Endothelial cell of umbilical vein (primary cell): ENCODE measurements at regions not wholly inside any gene's neighbourhood (a gene's known extent, or its start where the extent isn't known, plus 50 kb on each side); places are given as distances from the start of the nearest gene placed in this dataset.

Source experiments
- BruUV-seq: library from RNA; stranded (reverse); fragments of 400-500 nt; replicated peaks from 2 replicates; lab custom pipeline; 2021; lab: Mats Ljungman, UMichigan
- CTCF ChIA-PET: fragments of 300-600, 350-600 bp; sonication (Branson Sonifier 250); formaldehyde crosslinking; loops from one replicate; lab custom pipeline; 2021; ENCODE audit warnings: antibody characterized with exemption, inconsistent platforms; lab: Charles Lee
- POLR2A ChIA-PET: fragments of 300-600, 350-600 bp; sonication (Branson Sonifier 250); formaldehyde crosslinking; loops from one replicate; lab custom pipeline; 2021; ENCODE audit warnings: antibody characterized with exemption, inconsistent platforms; lab: Charles Lee
- DNase-seq: peaks from one replicate; pipeline ENCODE4 v3.0.0-alpha.2; 2011; ENCODE audit warnings: low read depth, low spot score
- FAIRE-seq: peaks from 2 replicates; lab custom pipeline; 2011; peaks lifted over from hg19 to GRCh38; lab: Jason Lieb, UNC
- H2AFZ ChIP-seq: 2 replicates; pipeline ENCODE4 v1.6.0; 2012; ENCODE audit warnings: low read depth, low read length, control low read depth, inconsistent platforms
- H3K27ac ChIP-seq: 2 replicates; pipeline ENCODE4 v1.5.1; 2011; ENCODE audit warnings: low read depth, mild to moderate bottlenecking, control low read depth, low read length, moderate library complexity; ENCODE audit not compliant: insufficient read depth
- H3K27me3 ChIP-seq, 2 experiments: 2 replicates each; pipeline versions ENCODE4 v1.6.0 to v1.6.1; 2011; ENCODE audit warnings: low read length in 2 of 2, mixed read lengths in 1 of 2; ENCODE audit not compliant: control insufficient read depth in 2 of 2, insufficient read depth in 2 of 2
- H3K36me3 ChIP-seq, 2 experiments: 2 replicates in 1 of 2; 3 replicates in 1 of 2; pipeline ENCODE4 v1.5.1; 2011; ENCODE audit warnings: low read length in 2 of 2, mild to moderate bottlenecking in 1 of 2, moderate library complexity in 1 of 2; ENCODE audit not compliant: control insufficient read depth in 2 of 2, insufficient read depth in 2 of 2; ENCODE audit errors: extremely low read depth in 1 of 2
- H3K4me1 ChIP-seq: 3 replicates; pipeline ENCODE4 v1.5.1; 2011; ENCODE audit warnings: mild to moderate bottlenecking, low read length; ENCODE audit not compliant: control insufficient read depth, insufficient read depth; ENCODE audit errors: extremely low read depth
- H3K4me2 ChIP-seq: 2 replicates; pipeline ENCODE4 v1.6.1; 2011; ENCODE audit warnings: low read length, control low read depth, mixed read lengths; ENCODE audit not compliant: insufficient read depth
- H3K4me3 ChIP-seq, 3 experiments: fragments of 200-600 bp in 1 of 3; sonication (generic), shearing (Covaris generic) in 1 of 3; replicated peaks in 1 of 3; 2 replicates each; pipeline ENCODE4 v1.5.1; 2011 to 2016; ENCODE audit warnings: control low read depth in 3 of 3, low read length in 3 of 3, mild to moderate bottlenecking in 2 of 3, inconsistent platforms in 1 of 3, low read depth in 1 of 3, moderate library complexity in 1 of 3; ENCODE audit not compliant: insufficient read depth in 1 of 3
- H3K79me2 ChIP-seq: 2 replicates; pipeline ENCODE4 v1.6.0; 2012; ENCODE audit warnings: low read length, inconsistent platforms; ENCODE audit not compliant: control insufficient read depth, insufficient read depth
- H3K9ac ChIP-seq: replicated peaks from 2 replicates; pipeline ENCODE3; 2011; ENCODE audit warnings: low read length, control low read depth; ENCODE audit not compliant: insufficient read depth; ENCODE audit errors: extremely low read depth
- H3K9me1 ChIP-seq: replicated peaks from 3 replicates; pipeline ENCODE4 v1.6.0; 2011; ENCODE audit warnings: mild to moderate bottlenecking, low read length; ENCODE audit not compliant: control insufficient read depth, insufficient read depth; ENCODE audit errors: extremely low read depth
- H3K9me3 ChIP-seq: replicated peaks from 2 replicates; pipeline ENCODE4 v1.5.1; 2012; ENCODE audit warnings: low read length, inconsistent platforms; ENCODE audit not compliant: control insufficient read depth, insufficient read depth
- H4K20me1 ChIP-seq: replicated peaks from 2 replicates; pipeline ENCODE3; 2011; ENCODE audit warnings: mild to moderate bottlenecking, low read length; ENCODE audit not compliant: control insufficient read depth, insufficient read depth; ENCODE audit errors: extremely low read depth
- CTCF ChIP-seq, 2 donors: IDR thresholded peaks; 1 replicate in 1 of 2; 2 replicates in 1 of 2; pipeline ENCODE4 v1.5.1; 2011; ENCODE audit warnings: low read length in 2 of 2, mild to moderate bottlenecking in 2 of 2, moderate library complexity in 2 of 2, control low read depth in 1 of 2, inconsistent platforms in 1 of 2, low read depth in 1 of 2; ENCODE audit not compliant: insufficient read depth in 1 of 2; ENCODE audit errors: extremely low read depth in 1 of 2
- EZH2 ChIP-seq: IDR thresholded peaks from 2 replicates; pipeline ENCODE4 v1.6.1; 2012; ENCODE audit warnings: borderline replicate concordance, low read depth, mild to moderate bottlenecking, moderate library complexity, low read length, inconsistent platforms; ENCODE audit not compliant: severe bottlenecking
- FOS ChIP-seq: IDR thresholded peaks from 2 replicates; pipeline ENCODE4 v1.6.1; 2011; ENCODE audit warnings: mild to moderate bottlenecking, low read length, moderate library complexity, borderline replicate concordance; ENCODE audit not compliant: insufficient read depth
- GATA2 ChIP-seq: IDR thresholded peaks from 2 replicates; pipeline ENCODE4 v1.7.0; 2011; ENCODE audit warnings: low read depth, mild to moderate bottlenecking, moderate library complexity, mixed read lengths, low read length; ENCODE audit not compliant: insufficient read length, insufficient read depth
- JUN ChIP-seq: IDR thresholded peaks from 2 replicates; pipeline ENCODE4 v1.6.1; 2011; ENCODE audit warnings: borderline replicate concordance, low read depth; ENCODE audit not compliant: insufficient read length, insufficient read depth
- MYC ChIP-seq: IDR thresholded peaks from one replicate; pipeline ENCODE4 v1.6.1; 2011; ENCODE audit warnings: mild to moderate bottlenecking, low read depth, low read length
- POLR2A ChIP-seq: IDR thresholded peaks from 2 replicates; pipeline ENCODE4 v1.6.1; 2012; ENCODE audit warnings: low read depth, mild to moderate bottlenecking, control low read depth, low read length
- POLR2AphosphoS5 ChIP-seq: IDR thresholded peaks from 2 replicates; pipeline ENCODE4 v1.6.1; 2012; ENCODE audit warnings: low read depth, mild to moderate bottlenecking, control low read depth, low read length, moderate library complexity; ENCODE audit not compliant: insufficient read depth
- dilution Hi-C: fragments of 300-500 bp; cut with MboI; formaldehyde crosslinking; loops from one replicate; pipeline ENCODE4 v1.15.0; 2019; ENCODE audit warnings: low sequenced_read_pairs; ENCODE audit not compliant: extremely low pct_ligation_motif_present
- intact Hi-C: fragments of 100-400 bp; cut with micrococcal nuclease; formaldehyde crosslinking; loops from one replicate; pipeline ENCODE4 v1.10.0; 2022
- TF ChIP-seq, protein P1 (sequence below): IDR thresholded peaks from 2 replicates; pipeline ENCODE4 v1.6.1; 2011; ENCODE audit not compliant: insufficient read depth, insufficient read length

DNA sequence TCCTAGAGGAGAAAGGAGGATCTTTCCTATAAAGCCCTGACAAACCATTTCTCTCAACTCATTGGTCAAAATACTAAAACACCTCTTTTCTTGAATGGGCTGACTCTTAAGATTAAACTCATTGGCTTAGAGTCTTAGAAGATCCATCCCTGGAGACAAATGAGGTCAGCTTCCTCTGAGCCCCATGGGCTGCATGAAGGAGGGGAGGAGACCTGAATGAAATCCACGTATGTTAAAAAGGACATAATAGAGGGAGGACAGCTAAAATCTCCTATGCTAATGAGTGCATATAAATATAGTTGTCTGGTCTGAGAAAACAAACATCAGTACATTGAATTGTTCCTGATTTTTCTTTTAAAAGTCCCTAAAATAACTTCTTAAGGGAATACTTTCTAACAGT is 255.0 kb downstream of the TBL1XR1 start:
- POLR2A ChIA-PET = no interaction called here
- no peak for DNase-seq
- dilution Hi-C loops (no loop called here), intact Hi-C loops (no loop called here)
- H3K79me2 ChIP-seq = no peaks in the 10 kb centered on the region
- no peak overlapping the region for H3K4me2 ChIP-seq
- H3K9me3 ChIP-seq = no peaks in the 10 kb centered on the region
- CTCF ChIA-PET = no interaction called here
- TF ChIP-seq GATA2 (no peak), EZH2 (no peak), POLR2AphosphoS5 (no peak), JUN (no peak), FOS (no peak), CTCF (IDR thresholded peaks at IDR 0.05; ENCODE audit: extremely low read depth in 1 of 2, insufficient read depth in 1 of 2, low read depth in 1 of 2, low read length in 2 of 2) (no peak), MYC (no peak), POLR2A (no peak)
- TF ChIP-seq, protein P1, sequence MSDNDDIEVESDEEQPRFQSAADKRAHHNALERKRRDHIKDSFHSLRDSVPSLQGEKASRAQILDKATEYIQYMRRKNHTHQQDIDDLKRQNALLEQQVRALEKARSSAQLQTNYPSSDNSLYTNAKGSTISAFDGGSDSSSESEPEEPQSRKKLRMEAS = no peak
- no peaks in the 10 kb centered on the region for H3K9me1 ChIP-seq
- no peaks in the 10 kb centered on the region for H3K36me3 ChIP-seq
- peaks cover 0 to 2% of the 10 kb centered on the region in 2 experiments for H3K27me3 ChIP-seq
- BruUV-seq = no TSS peak
- no peak overlapping the region for H2AFZ ChIP-seq
- no peak overlapping the region for H3K9ac ChIP-seq
- H3K27ac ChIP-seq = no peak overlapping the region
- no peak for FAIRE-seq
- no peaks in the 10 kb centered on the region for H4K20me1 ChIP-seq
- no peaks in the 10 kb centered on the region for H3K4me1 ChIP-seq
- H3K4me3 ChIP-seq = no peak overlapping the region
